ENCODE measurements at regions not wholly inside any gene's neighbourhood (a gene's known extent, or its start where the extent isn't known, plus 50 kb on each side); places are given as distances from the start of the nearest gene placed in this dataset.
"Not testable (repeated sequence)": the region's sequence is repeated elsewhere in the genome, so short reads cannot be mapped to it uniquely, and the experiment has no call there.

GRCh38 chr18:4753151-4753550 lies 298.0 kb upstream of the DLGAP1 start:
- TF ChIP-seq CTCF (conservative IDR thresholded peaks at IDR 0.05); ZFX (IDR thresholded peaks at IDR 0.05): not testable (repeated sequence)

All from C4-2B (cell line).